Heart left ventricle (tissue), 16 donors: ENCODE measurements at regions not wholly inside any gene's neighbourhood (a gene's known extent, or its start where the extent isn't known, plus 50 kb on each side); places are given as distances from the start of the nearest gene placed in this dataset.
"Not testable (repeated sequence)": the region's sequence is repeated elsewhere in the genome, so short reads cannot be mapped to it uniquely, and the experiment has no call there.

ENCODE experiments used
- ATAC-seq, 4 donors: fragments of 200-7000 bp; cut with Tn5 transposase; one replicate each; pipeline ENCODE4 v1.9.1; 2020 to 2022; ENCODE audit warnings: moderate library complexity in 4 of 4, mild to moderate bottlenecking in 3 of 4, moderate number of reproducible peaks in 1 of 4
- DNase-seq, 5 donors: peaks; one replicate each; pipeline ENCODE4 v3.0.0-alpha.2; 2020
- H3K27ac ChIP-seq, 12 donors: fragments of 200-600 bp; sonication (generic) in 4 of 12; one replicate each; pipeline versions ENCODE4 v1.5.0 to v1.8.0; 2016 to 2022; ENCODE audit warnings: mild to moderate bottlenecking in 2 of 12
- H3K27me3 ChIP-seq, 9 donors: fragments of 200-600 bp; sonication (generic) in 2 of 9; one replicate each; pipeline versions ENCODE4 v1.5.1 to v1.8.0; 2016 to 2022; ENCODE audit warnings: mild to moderate bottlenecking in 3 of 9
- H3K36me3 ChIP-seq, 9 donors: fragments of 200-600 bp; sonication (generic) in 2 of 9; one replicate each; pipeline versions ENCODE4 v1.5.0 to v1.8.0; 2018 to 2022; ENCODE audit warnings: mild to moderate bottlenecking in 2 of 9
- H3K4me1 ChIP-seq, 12 donors: fragments of 200-600 bp; sonication (generic) in 4 of 12; one replicate each; pipeline versions ENCODE4 v1.5.0 to v1.8.0; 2016 to 2022; ENCODE audit warnings: mild to moderate bottlenecking in 3 of 12
- H3K4me3 ChIP-seq, 12 donors: fragments of 200-600 bp; sonication (generic) in 4 of 12; one replicate each; pipeline versions ENCODE4 v1.5.0 to v1.8.0; 2017 to 2022; ENCODE audit warnings: mild to moderate bottlenecking in 9 of 12, moderate library complexity in 4 of 12
- H3K9me3 ChIP-seq, 12 donors: fragments of 200-600 bp; sonication (generic) in 4 of 12; one replicate each; pipeline versions ENCODE4 v1.5.0 to v1.8.0; 2016 to 2022; ENCODE audit warnings: mild to moderate bottlenecking in 1 of 12
- POLR2A ChIP-seq, 2 donors: fragments of 450-650 bp; IDR thresholded peaks; one replicate each; pipeline ENCODE4 v1.6.1; 2017; ENCODE audit warnings: antibody characterized with exemption in 2 of 2, mild to moderate bottlenecking in 2 of 2, moderate library complexity in 2 of 2
- WGBS, 4 donors: extraction: QIAGEN DNeasy Blood & Tissue Kit in 2 of 4; methylation state at CpG; one replicate each; pipeline versions ENCODE4 v1.1.5 to v1.1.7; 2013 to 2018; 5-methylcytosine and 5-hydroxymethylcytosine counted together
- intact Hi-C, 10 donors: fragments of 100-400 bp; cut with DNase I; formaldehyde crosslinking; loops; one replicate each; pipeline versions ENCODE4 v1.11.1 to v1.14.2; 2022
- TF ChIP-seq, protein P1 (sequence below), 12 donors: fragments of 200-600 bp; sonication (generic) in 4 of 12; IDR thresholded peaks; one replicate each; pipeline versions ENCODE4 v1.5.0 to v1.8.0; 2018 to 2022; ENCODE audit warnings: antibody characterized with exemption in 12 of 12, mild to moderate bottlenecking in 5 of 12
- donor health status: ischemic (EF 13 %, LVEDD 7.1; RV severe dilation, severe dysfunction).
- donor health status: healthy with polysubstance abuse.
- donor health status: DM: no; HTN: yes; CAD: no.
- donor health status: DM: no; HTN: no; CAD: no.
- donor health status: ischemic (EF 25% LVEDD 6.9; RV normal size, moderate dysfunction).
- donor health status: ischemic (EF 25% LVEDD 5.7; RV mildly dilated, moderate dysfunction).
- donor health status: healthy.
- donor health status: DM: yes; HTN: yes; CAD: no.
- donor health status: ischemic (EF 35%, LVEDD 5.7; RV mildly dilated, moderate dysfunction).
- donor health status: nonischemic (EF 11% LVEDD 7.7; RV severe dilation, severe dysfunction).
- donor health status: DM: yes; HTN: yes; CAD: no.
- donor health status: PGD.
- donor health status: ischemic (EF 29% LVEDD 5.4; RV normal size, mild dysfunction).
- donor health status: nonischemic (EF 23%, LVEDD 6.1; RV moderate dilation, normal function).

DNA sequence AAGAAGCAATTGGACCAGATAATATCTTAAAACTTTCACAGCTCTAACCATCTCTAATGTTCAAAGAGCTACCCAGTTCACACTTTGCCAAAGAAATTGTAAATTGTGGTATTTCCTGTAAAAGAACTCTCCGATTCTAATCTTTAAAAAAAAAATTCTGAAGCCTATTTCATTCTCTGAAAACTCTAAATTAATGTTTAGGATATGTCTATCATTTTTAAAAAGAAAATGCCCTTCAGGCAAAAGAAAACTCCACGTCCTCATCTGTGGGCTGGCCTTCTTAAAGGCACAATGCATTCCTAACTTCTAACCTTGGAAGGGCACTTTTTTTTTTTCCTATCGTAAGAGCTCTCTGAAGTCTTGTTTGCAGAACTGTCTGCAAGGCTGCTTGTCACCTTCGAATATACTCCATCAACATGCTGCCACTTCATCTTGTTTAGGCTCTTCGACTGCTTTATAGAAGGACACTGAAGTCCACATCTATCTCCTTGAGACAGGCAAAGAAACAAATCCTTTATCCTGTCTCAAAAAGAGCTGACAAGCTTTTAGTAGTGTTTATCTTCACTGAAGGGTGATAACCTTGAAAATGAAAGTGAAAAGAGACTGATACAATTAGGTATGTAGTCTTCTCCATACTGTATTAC is 124.3 kb upstream of the SLC39A10 start:
- Histone ChIP-seq H3K4me1 (peaks cover 0 to 63% (median 6%) of the 10 kb centered on the region in 12 donors), H3K27me3 (no peaks in the 10 kb centered on the region), H3K27ac (peak overlapping the region in 2 of 12 donors; percentile 57 to 83), H3K36me3 (no peaks in the 10 kb centered on the region), H3K9me3 (no peaks in the 10 kb centered on the region), H3K4me3 (peak overlapping the region in 4 of 12 donors; percentile 8 to 41 (median 15))
- TF ChIP-seq, protein P1, sequence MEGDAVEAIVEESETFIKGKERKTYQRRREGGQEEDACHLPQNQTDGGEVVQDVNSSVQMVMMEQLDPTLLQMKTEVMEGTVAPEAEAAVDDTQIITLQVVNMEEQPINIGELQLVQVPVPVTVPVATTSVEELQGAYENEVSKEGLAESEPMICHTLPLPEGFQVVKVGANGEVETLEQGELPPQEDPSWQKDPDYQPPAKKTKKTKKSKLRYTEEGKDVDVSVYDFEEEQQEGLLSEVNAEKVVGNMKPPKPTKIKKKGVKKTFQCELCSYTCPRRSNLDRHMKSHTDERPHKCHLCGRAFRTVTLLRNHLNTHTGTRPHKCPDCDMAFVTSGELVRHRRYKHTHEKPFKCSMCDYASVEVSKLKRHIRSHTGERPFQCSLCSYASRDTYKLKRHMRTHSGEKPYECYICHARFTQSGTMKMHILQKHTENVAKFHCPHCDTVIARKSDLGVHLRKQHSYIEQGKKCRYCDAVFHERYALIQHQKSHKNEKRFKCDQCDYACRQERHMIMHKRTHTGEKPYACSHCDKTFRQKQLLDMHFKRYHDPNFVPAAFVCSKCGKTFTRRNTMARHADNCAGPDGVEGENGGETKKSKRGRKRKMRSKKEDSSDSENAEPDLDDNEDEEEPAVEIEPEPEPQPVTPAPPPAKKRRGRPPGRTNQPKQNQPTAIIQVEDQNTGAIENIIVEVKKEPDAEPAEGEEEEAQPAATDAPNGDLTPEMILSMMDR (IDR thresholded peaks at IDR 0.05): no peak
- TF ChIP-seq POLR2A (IDR thresholded peaks at IDR 0.05): no peak
- intact Hi-C loops: no loop called here
- ATAC-seq (no peak), DNase-seq (no peak)
- WGBS, 4 donors: 12 to 23% (median 21%) methylated on average over 5 of the region's 5 CpGs

DNA sequence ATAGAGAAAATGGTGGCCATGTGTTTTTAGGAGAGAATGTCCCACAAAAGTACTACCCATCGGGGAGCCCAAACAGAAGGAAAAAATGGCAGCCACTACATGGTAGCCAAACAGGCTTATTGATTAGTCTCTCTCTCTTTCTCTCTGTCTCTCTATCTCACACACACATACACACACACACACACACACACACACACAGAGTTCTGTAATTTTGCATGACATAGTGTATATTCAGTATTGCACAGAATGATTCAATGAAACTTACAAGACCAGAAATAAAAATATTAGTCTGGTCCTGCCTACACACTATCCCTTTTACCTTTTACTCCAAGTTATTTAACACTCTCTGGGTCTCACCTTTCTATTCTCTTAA is 124.8 kb upstream of the SLC39A10 start:
- no peak for ATAC-seq
- intact Hi-C loops: no loop called here
- Histone ChIP-seq H3K36me3 (no peaks in the 10 kb centered on the region), H3K4me3 (peak overlapping the region in 1 of 12 donors; percentile 41), H3K27ac (peak overlapping the region in 1 of 12 donors; percentile 83), H3K4me1 (peaks cover 0 to 60% (median 6%) of the 10 kb centered on the region in 12 donors), H3K27me3 (no peaks in the 10 kb centered on the region), H3K9me3 (no peaks in the 10 kb centered on the region)
- no peak for DNase-seq
- TF ChIP-seq, protein P1 (IDR thresholded peaks at IDR 0.05): no peak
- TF ChIP-seq POLR2A (IDR thresholded peaks at IDR 0.05): no peak
- 91 to 97% (median 95%) methylated on average over 1 of the region's 1 CpG for WGBS, 4 donors

DNA sequence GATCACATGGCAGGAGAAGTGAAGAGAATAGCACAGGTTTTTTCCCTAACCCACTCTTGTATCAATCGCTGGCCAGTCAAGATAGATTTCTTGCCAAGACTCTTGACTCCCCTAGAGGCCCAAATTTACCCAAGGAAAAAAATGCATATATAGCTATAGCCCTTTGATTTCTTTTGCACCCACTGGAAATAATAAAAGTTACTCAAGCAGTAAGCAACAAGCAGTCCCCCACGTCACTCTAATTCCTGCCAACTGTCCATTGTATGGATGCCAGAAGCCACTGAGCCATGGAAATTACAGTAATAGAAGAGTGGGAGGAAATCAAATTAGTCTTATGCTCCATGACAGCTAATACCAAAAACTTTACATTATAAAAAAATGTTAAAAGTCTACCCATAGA is 125.3 kb upstream of the SLC39A10 start:
- H3K9me3 ChIP-seq: no peaks in the 10 kb centered on the region
- 59 to 70% (median 61%) methylated on average over 2 of the region's 2 CpGs for WGBS, 4 donors
- peaks cover 0 to 55% (median 6%) of the 10 kb centered on the region in 12 donors for H3K4me1 ChIP-seq

DNA sequence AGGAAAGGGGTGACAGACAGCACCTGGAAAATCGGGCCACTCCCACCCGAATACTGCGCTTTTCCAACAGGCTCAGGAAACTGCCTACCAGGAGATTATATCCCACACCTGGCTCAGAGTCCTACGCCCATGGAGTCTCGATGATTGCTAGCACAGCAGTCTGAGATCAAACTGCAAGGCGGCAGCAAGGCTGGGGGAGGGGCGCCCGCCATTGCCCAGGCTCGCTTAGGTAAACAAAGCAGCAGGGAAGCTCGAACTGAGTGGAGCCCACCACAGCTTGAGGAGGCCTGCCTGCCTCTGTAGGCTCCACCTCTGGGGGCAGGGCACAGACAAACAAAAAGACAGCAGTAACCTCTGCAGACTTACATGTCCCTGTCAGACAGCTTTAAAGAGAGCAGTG is 133.8 kb upstream of the SLC39A10 start:
- H3K9me3 ChIP-seq, ATAC-seq, H3K4me1 ChIP-seq, H3K27me3 ChIP-seq, H3K4me3 ChIP-seq, DNase-seq, H3K27ac ChIP-seq, H3K36me3 ChIP-seq, intact Hi-C loops: not testable (repeated sequence)
- WGBS, 4 donors: 88 to 92% (median 89%) methylated on average over 8 to 10 of the region's 10 CpGs

More for the DNA sequence above, 125.3 kb upstream of the SLC39A10 start:
- TF ChIP-seq POLR2A (IDR thresholded peaks at IDR 0.05): no peak
- TF ChIP-seq, protein P1 (IDR thresholded peaks at IDR 0.05): no peak
- Histone ChIP-seq H3K36me3 (no peaks in the 10 kb centered on the region), H3K27ac (peak overlapping the region in 1 of 12 donors; percentile 48), H3K27me3 (no peaks in the 10 kb centered on the region), H3K4me3 (no peak overlapping the region)
- ATAC-seq (no peak), DNase-seq (no peak)
- intact Hi-C loops: no loop called here

DNA sequence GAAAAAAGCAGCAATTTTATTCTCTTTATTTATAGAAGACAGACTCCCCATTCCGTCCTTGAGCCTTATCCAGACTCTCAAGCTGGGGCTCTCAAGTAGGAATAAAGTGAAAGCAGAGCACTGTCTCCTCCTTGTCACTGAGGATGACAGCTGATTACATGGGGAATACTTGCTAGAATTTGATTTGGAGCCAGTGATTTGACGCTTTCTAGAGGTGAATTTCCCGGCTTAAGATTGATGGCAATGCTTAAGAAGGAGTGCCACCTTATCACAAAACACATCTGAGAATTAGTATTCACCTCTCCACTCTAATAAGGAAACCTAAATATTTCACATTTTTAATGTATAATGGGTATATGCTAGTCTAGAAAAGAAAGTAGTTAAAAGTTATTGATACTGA is 135.4 kb upstream of the SLC39A10 start:
- H3K36me3 ChIP-seq: no peaks in the 10 kb centered on the region
- H3K4me1 ChIP-seq: no peaks in the 10 kb centered on the region
- H3K4me3 ChIP-seq: no peak overlapping the region
- no peaks in the 10 kb centered on the region for H3K27me3 ChIP-seq
- TF ChIP-seq POLR2A (IDR thresholded peaks at IDR 0.05): no peak
- TF ChIP-seq, protein P1 (IDR thresholded peaks at IDR 0.05): no peak
- 50 to 60% (median 51%) methylated on average over 3 of the region's 3 CpGs for WGBS, 4 donors
- DNase-seq (no peak), ATAC-seq (no peak)
- intact Hi-C loops: no loop called here
- H3K9me3 ChIP-seq: no peaks in the 10 kb centered on the region
- no peak overlapping the region for H3K27ac ChIP-seq
